Loucy (cell line): ENCODE measurements at regions not wholly inside any gene's neighbourhood (a gene's known extent, or its start where the extent isn't known, plus 50 kb on each side); places are given as distances from the start of the nearest gene placed in this dataset.
"Not testable (repeated sequence)": the region's sequence is repeated elsewhere in the genome, so short reads cannot be mapped to it uniquely, and the experiment has no call there.

Source experiments
- H2AFZ ChIP-seq: fragments of 200-600 bp; sonication (generic); 2 replicates; pipeline ENCODE4 v1.6.0; 2016; ENCODE audit warnings: antibody characterized with exemption, mild to moderate bottlenecking, low read length, moderate library complexity
- H3F3A ChIP-seq: fragments of 200-600 bp; 2 replicates; pipeline ENCODE4 v1.6.0; 2016; ENCODE audit warnings: antibody characterized with exemption, low read depth, mild to moderate bottlenecking
- H3K27me3 ChIP-seq: fragments of 200-600 bp; sonication (generic); 2 replicates; pipeline ENCODE4 v1.6.1; 2014; ENCODE audit warnings: low read length, mild to moderate bottlenecking; ENCODE audit not compliant: insufficient read depth, poor library complexity, severe bottlenecking
- H3K36me3 ChIP-seq: fragments of 200-600 bp; sonication (generic); 2 replicates; pipeline ENCODE4 v1.6.1; 2016; ENCODE audit warnings: low read length; ENCODE audit not compliant: insufficient read depth
- H3K4me1 ChIP-seq: fragments of 200-600 bp; sonication (generic); 2 replicates; pipeline ENCODE4 v1.5.1; 2014; ENCODE audit warnings: low read length, mild to moderate bottlenecking; ENCODE audit not compliant: insufficient read depth, poor library complexity, severe bottlenecking
- H3K4me2 ChIP-seq: fragments of 200-600 bp; sonication (generic); 2 replicates; pipeline ENCODE4 v1.6.0; 2014; ENCODE audit warnings: antibody characterized with exemption, low read length, low read depth, mild to moderate bottlenecking; ENCODE audit not compliant: poor library complexity, severe bottlenecking
- H3K4me3 ChIP-seq: fragments of 200-600 bp; sonication (generic); 2 replicates; pipeline ENCODE4 v1.5.1; 2014; ENCODE audit warnings: low read length, mild to moderate bottlenecking, mixed read lengths; ENCODE audit not compliant: poor library complexity, severe bottlenecking
- H3K79me2 ChIP-seq: fragments of 200-600 bp; sonication (generic); 2 replicates; pipeline ENCODE4 v1.6.1; 2014; ENCODE audit warnings: low read length; ENCODE audit not compliant: insufficient read depth
- H3K9ac ChIP-seq: fragments of 200-600 bp; sonication (generic); 2 replicates; pipeline ENCODE4 v1.6.0; 2014; ENCODE audit warnings: mild to moderate bottlenecking, low read depth, low read length, moderate library complexity; ENCODE audit not compliant: poor library complexity, severe bottlenecking
- H3K9me2 ChIP-seq: fragments of 200-600 bp; sonication (generic); replicated peaks from 2 replicates; pipeline ENCODE4 v1.6.1; 2016; ENCODE audit warnings: low read depth, low read length, mixed read lengths
- H3K9me3 ChIP-seq: fragments of 200-600 bp; sonication (generic); 2 replicates; pipeline ENCODE4 v1.6.1; 2014; ENCODE audit warnings: mild to moderate bottlenecking, antibody characterized with exemption, low read length, low read depth; ENCODE audit not compliant: insufficient read depth
- H4K20me1 ChIP-seq: fragments of 200-600 bp; sonication (generic); 2 replicates; pipeline ENCODE4 v1.6.0; 2014; ENCODE audit warnings: antibody characterized with exemption, low read length, mild to moderate bottlenecking; ENCODE audit not compliant: insufficient read depth, poor library complexity, severe bottlenecking
- CTCF ChIP-seq: fragments of 200-600 bp; sonication (generic); conservative IDR thresholded peaks from 2 replicates; pipeline ENCODE4 v1.5.1; 2014; ENCODE audit warnings: mild to moderate bottlenecking, antibody characterized with exemption, low read length
- EZH2phosphoT487 ChIP-seq: fragments of 200-600 bp; IDR thresholded peaks from 2 replicates; pipeline ENCODE4 v1.6.1; 2018; ENCODE audit warnings: antibody characterized with exemption, mild to moderate bottlenecking, moderate library complexity, borderline replicate concordance

GRCh38 chr6:6829872-6830685, 241.6 kb downstream of the LY86 start:
- Histone ChIP-seq H3K4me2 (no peak overlapping the region), H3K9ac (no peak overlapping the region), H4K20me1 (no peaks in the 10 kb centered on the region), H3K27me3 (no peaks in the 10 kb centered on the region), H3K4me1 (peaks cover 33% of the 10 kb centered on the region), H2AFZ (no peak overlapping the region), H3K79me2 (no peaks in the 10 kb centered on the region), H3K9me2 (no peaks in the 10 kb centered on the region), H3F3A (no peaks in the 10 kb centered on the region), H3K4me3 (no peak overlapping the region), H3K36me3 (no peaks in the 10 kb centered on the region), H3K9me3 (no peaks in the 10 kb centered on the region)
- TF ChIP-seq CTCF: no peak
- no peak for TF ChIP-seq EZH2phosphoT487

- not testable (repeated sequence) for H4K20me1 ChIP-seq, H2AFZ ChIP-seq, H3K9me3 ChIP-seq, H3K4me3 ChIP-seq, H3K27me3 ChIP-seq, H3F3A ChIP-seq, H3K79me2 ChIP-seq, H3K9ac ChIP-seq, H3K9me2 ChIP-seq, H3K4me2 ChIP-seq, H3K36me3 ChIP-seq
- peaks cover 27% of the 10 kb centered on the region for H3K4me1 ChIP-seq
Observed at GRCh38 chr6:6830686-6831063, 242.2 kb downstream of the LY86 start.

- no peaks in the 10 kb centered on the region for H4K20me1 ChIP-seq
- H3K4me2 ChIP-seq: no peak overlapping the region
- H3K36me3 ChIP-seq: no peaks in the 10 kb centered on the region
- H3K9ac ChIP-seq: no peak overlapping the region
- no peak for TF ChIP-seq CTCF
- TF ChIP-seq EZH2phosphoT487: no peak
- H3K4me3 ChIP-seq: no peak overlapping the region
- H3K79me2 ChIP-seq: no peaks in the 10 kb centered on the region
- H3K4me1 ChIP-seq: peaks cover 17% of the 10 kb centered on the region
- no peak overlapping the region for H2AFZ ChIP-seq
- H3F3A ChIP-seq: no peaks in the 10 kb centered on the region
- no peaks in the 10 kb centered on the region for H3K9me3 ChIP-seq
- H3K9me2 ChIP-seq: no peaks in the 10 kb centered on the region
- no peaks in the 10 kb centered on the region for H3K27me3 ChIP-seq
Observed at GRCh38 chr6:6832439-6832838, 243.9 kb downstream of the LY86 start.
